ENCODE measurements at regions not wholly inside any gene's neighbourhood (a gene's known extent, or its start where the extent isn't known, plus 50 kb on each side); places are given as distances from the start of the nearest gene placed in this dataset.
A peak's percentile ranks its signal among the peaks of the same experiment; 100 is the strongest.

GRCh38 chr7:85771516-85771915 lies 584.7 kb upstream of the SEMA3D start:
- Histone ChIP-seq H3K27me3 (no peaks in the 10 kb centered on the region), H3K36me3 (no peaks in the 10 kb centered on the region), H3K4me1 (no peaks in the 10 kb centered on the region), H3K27ac (no peak overlapping the region), H3K9me3 (no peaks in the 10 kb centered on the region), H3K4me3 (no peak overlapping the region)
- TF ChIP-seq CTCF (IDR thresholded peaks at IDR 0.05): no peak
- no peak for DNase-seq (ENCODE audit: low spot score)

- no peaks in the 10 kb centered on the region for H3K9me3 ChIP-seq
- H3K4me1 ChIP-seq: no peaks in the 10 kb centered on the region
- no peak for DNase-seq (ENCODE audit: low spot score)
- H3K36me3 ChIP-seq: no peaks in the 10 kb centered on the region
- H3K4me3 ChIP-seq: no peak overlapping the region
- H3K27me3 ChIP-seq: no peaks in the 10 kb centered on the region
- H3K27ac ChIP-seq: no peak overlapping the region
- TF ChIP-seq CTCF (IDR thresholded peaks at IDR 0.05): no peak
Observed at GRCh38 chr7:85770332-85770731, 583.5 kb upstream of the SEMA3D start.

- H3K4me1 ChIP-seq: no peaks in the 10 kb centered on the region
- no peak for TF ChIP-seq CTCF (IDR thresholded peaks at IDR 0.05)
- no peak overlapping the region for H3K27ac ChIP-seq
- no peak overlapping the region for H3K4me3 ChIP-seq
- no peaks in the 10 kb centered on the region for H3K36me3 ChIP-seq
- no peaks in the 10 kb centered on the region for H3K9me3 ChIP-seq
- DNase-seq (ENCODE audit: low spot score): no peak
- no peaks in the 10 kb centered on the region for H3K27me3 ChIP-seq
Observed at GRCh38 chr7:85765698-85766298, 578.9 kb upstream of the SEMA3D start.

GRCh38 chr7:85764034-85764433 lies 577.2 kb upstream of the SEMA3D start:
- no peak overlapping the region for H3K4me3 ChIP-seq
- DNase-seq (ENCODE audit: low spot score): no peak

GRCh38 chr7:85757348-85757747 lies 570.5 kb upstream of the SEMA3D start:
- H3K36me3 ChIP-seq: no peaks in the 10 kb centered on the region
- no peak for TF ChIP-seq CTCF (IDR thresholded peaks at IDR 0.05)
- H3K4me3 ChIP-seq: no peak overlapping the region
- no peak for DNase-seq (ENCODE audit: low spot score)
- H3K9me3 ChIP-seq: peaks cover 0 to 9% of the 10 kb centered on the region in 2 donors
- H3K27ac ChIP-seq: no peak overlapping the region
- H3K4me1 ChIP-seq: no peaks in the 10 kb centered on the region
- no peaks in the 10 kb centered on the region for H3K27me3 ChIP-seq

More at GRCh38 chr7:85764034-85764433, 577.2 kb upstream of the SEMA3D start:
- H3K27me3 ChIP-seq: no peaks in the 10 kb centered on the region
- H3K27ac ChIP-seq: no peak overlapping the region
- TF ChIP-seq CTCF (IDR thresholded peaks at IDR 0.05): no peak
- H3K36me3 ChIP-seq: no peaks in the 10 kb centered on the region
- H3K9me3 ChIP-seq: no peaks in the 10 kb centered on the region
- no peaks in the 10 kb centered on the region for H3K4me1 ChIP-seq

- H3K27me3 ChIP-seq: no peaks in the 10 kb centered on the region
- H3K4me1 ChIP-seq: no peaks in the 10 kb centered on the region
- H3K27ac ChIP-seq: no peak overlapping the region
- DNase-seq (ENCODE audit: low spot score): no peak
- peak; percentile 28 to 55 for TF ChIP-seq CTCF (IDR thresholded peaks at IDR 0.05)
- H3K4me3 ChIP-seq: no peak overlapping the region
- no peaks in the 10 kb centered on the region for H3K36me3 ChIP-seq
- H3K9me3 ChIP-seq: peaks cover 0 to 18% of the 10 kb centered on the region in 2 donors
Observed at GRCh38 chr7:85750454-85750949, 563.6 kb upstream of the SEMA3D start.
